Large intestine (tissue), 3 donors: ENCODE measurements at regions not wholly inside any gene's neighbourhood (a gene's known extent, or its start where the extent isn't known, plus 50 kb on each side); places are given as distances from the start of the nearest gene placed in this dataset.

Source experiments
- DNase-seq, 2 donors: peaks; one replicate each; pipeline versions ENCODE4 v3.0.0 to v3.0.0-alpha.2; 2013
- H3K27ac ChIP-seq: one replicate; pipeline ENCODE4 v1.5.1; 2013; ENCODE audit warnings: low read length
- H3K27me3 ChIP-seq: 2 replicates; pipeline ENCODE4 v1.6.1; 2013; ENCODE audit warnings: low read length; ENCODE audit not compliant: control insufficient read depth, insufficient read depth
- H3K36me3 ChIP-seq: 2 replicates; pipeline ENCODE4 v1.6.1; 2013; ENCODE audit warnings: low read length; ENCODE audit not compliant: control insufficient read depth, insufficient read depth
- H3K4me1 ChIP-seq: one replicate; pipeline ENCODE4 v1.6.1; 2013; ENCODE audit warnings: low read length; ENCODE audit not compliant: control insufficient read depth, insufficient read depth
- H3K4me3 ChIP-seq: one replicate; pipeline ENCODE4 v1.5.1; 2013; ENCODE audit warnings: low read length
- H3K9me3 ChIP-seq: one replicate; pipeline ENCODE4 v1.6.1; 2013; ENCODE audit warnings: mild to moderate bottlenecking, low read depth, low read length, moderate library complexity; ENCODE audit not compliant: control insufficient read depth
- WGBS: methylation state at CpG from one replicate; pipeline ENCODE4 v1.1.5; 2013; ENCODE audit warnings: low lambda C conversion rate; ENCODE audit not compliant: insufficient coverage; 5-methylcytosine and 5-hydroxymethylcytosine counted together

DNA sequence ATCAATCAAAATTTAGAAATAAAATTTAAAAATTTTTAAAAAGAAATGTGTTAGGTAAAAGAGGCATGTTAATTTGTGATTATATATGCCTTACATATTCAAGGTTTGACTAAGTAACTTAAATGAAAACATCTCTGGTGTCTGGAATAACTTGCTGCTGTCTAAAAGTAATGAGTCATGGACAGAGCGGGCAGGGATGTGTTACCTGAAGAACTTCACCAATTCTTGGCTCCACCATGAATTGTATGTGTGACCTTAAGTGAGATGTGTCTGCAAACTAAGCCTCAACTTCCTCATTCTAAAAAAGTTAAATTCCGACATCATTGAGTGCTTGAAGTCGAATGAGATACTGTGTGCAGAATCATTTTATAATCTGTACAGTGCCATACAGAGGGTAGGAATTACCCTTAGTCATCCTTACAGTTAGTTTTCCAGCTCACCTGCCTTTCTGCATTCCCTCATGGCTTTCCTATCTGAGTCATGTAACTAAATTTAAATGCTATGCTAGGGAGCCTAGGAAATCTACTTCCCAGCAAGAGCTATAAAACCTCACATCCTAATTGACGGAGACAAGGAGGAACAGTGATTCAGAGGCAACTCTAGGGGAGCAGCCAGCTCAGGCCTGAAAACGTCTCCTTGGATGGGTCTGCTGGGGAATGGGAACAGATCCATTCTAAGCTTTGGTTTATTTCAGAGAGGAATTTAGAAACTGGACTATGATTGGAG is 100.7 kb upstream of the TSPAN2 start:
- WGBS: no CpG with 5 or more reads among the region's 5 CpGs
- no peaks in the 10 kb centered on the region for H3K9me3 ChIP-seq
- H3K27me3 ChIP-seq: no peaks in the 10 kb centered on the region
- H3K27ac ChIP-seq: no peak overlapping the region
- no peak for DNase-seq
- H3K36me3 ChIP-seq: no peaks in the 10 kb centered on the region
- H3K4me3 ChIP-seq: no peak overlapping the region
- peaks cover 4% of the 10 kb centered on the region for H3K4me1 ChIP-seq

DNA sequence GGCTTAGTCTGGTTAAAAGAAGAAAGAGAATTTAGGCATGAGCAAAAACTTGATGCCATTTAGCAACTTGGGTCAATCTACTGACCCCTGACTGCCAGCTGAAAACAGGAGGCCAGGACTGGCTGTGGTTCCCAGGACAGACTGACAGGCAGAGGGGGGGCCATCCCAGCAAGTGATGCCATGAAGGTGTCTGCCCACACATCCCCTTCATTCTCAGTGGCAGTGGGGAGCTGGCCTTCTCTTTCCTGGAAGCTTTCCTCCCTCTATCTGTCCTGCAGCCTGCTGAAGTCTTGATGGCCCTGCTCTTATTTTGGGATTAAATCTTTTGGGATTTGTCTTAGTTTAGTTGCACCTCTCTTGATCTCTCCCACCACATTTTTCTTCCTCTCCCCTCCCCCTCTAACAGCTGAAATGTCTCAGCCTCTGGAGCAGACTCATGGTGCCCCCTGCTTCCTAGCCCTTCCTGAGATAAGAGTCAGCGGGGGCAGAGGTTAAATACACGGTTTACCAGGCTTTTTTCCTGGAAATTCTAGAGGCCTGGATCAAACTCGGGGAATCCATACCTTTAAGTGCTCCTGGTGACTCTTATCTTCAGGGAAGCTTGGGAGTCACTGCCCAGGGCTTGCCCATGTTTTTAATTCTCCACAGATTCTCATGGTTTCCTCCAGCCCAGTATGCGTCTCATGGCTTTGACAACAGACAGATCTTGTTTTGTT is 99.5 kb upstream of the TSPAN2 start:
- H3K9me3 ChIP-seq: no peaks in the 10 kb centered on the region
- WGBS: 57% methylated on average over 1 of the region's 4 CpGs
- no peaks in the 10 kb centered on the region for H3K27me3 ChIP-seq
- H3K4me1 ChIP-seq: peaks cover 4% of the 10 kb centered on the region
- H3K27ac ChIP-seq: no peak overlapping the region
- DNase-seq: no peak
- H3K36me3 ChIP-seq: no peaks in the 10 kb centered on the region
- H3K4me3 ChIP-seq: no peak overlapping the region

DNA sequence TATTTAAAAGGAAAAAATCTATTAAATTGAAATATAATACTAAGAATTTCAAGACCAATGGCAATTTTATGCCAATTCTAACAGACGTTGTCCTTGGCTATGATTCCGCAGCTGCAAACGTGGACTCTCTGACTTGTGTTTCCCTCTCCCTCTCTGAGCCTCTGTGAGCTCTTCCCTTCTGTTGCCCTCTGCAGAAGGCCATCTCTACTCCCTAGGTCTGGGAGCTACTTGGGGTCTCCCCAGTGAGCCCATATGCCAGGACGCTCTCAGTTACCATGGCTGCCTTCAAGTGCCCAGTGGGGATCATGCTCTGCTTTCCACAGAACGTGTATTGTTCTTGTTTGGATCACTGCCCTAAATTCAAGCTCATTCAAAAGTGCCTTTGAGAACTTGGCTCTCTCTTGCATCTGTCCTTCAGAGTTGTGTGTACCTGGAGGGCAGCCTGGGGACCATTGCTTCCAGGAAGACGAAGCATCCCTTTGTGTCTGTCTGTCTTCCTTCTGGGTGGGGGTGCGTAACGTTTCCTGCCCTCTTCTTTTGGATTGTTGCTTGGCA is 97.5 kb upstream of the TSPAN2 start:
- no peaks in the 10 kb centered on the region for H3K9me3 ChIP-seq
- no peak for DNase-seq
- H3K4me1 ChIP-seq: peaks cover 4% of the 10 kb centered on the region
- no peaks in the 10 kb centered on the region for H3K36me3 ChIP-seq
- no peak overlapping the region for H3K27ac ChIP-seq
- WGBS: no CpG with 5 or more reads among the region's 8 CpGs
- no peak overlapping the region for H3K4me3 ChIP-seq
- no peaks in the 10 kb centered on the region for H3K27me3 ChIP-seq

DNA sequence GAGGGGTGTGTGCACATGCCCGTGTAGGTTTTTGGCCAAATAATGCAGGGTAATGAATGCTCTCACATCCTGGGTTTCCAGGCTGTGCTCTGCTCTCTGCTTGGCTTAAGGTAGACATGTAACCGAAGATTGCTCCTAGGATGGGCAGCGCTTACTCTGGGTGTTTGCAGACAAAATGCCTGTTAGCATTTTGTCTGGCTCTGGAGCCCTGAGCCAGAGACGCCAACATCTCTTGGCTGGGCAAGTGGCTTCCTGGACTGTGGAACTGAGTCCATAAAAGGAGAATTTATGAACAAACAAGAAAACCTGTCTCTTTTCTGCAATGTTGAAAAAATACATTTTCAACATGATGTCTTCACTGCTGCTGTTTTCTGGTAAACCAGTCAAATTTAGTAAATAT is 96.0 kb upstream of the TSPAN2 start:
- DNase-seq: no peak
- Histone ChIP-seq H3K4me3 (no peak overlapping the region), H3K4me1 (peaks cover 4% of the 10 kb centered on the region), H3K9me3 (no peaks in the 10 kb centered on the region), H3K36me3 (no peaks in the 10 kb centered on the region), H3K27ac (no peak overlapping the region), H3K27me3 (no peaks in the 10 kb centered on the region)
- WGBS: no CpG with 5 or more reads among the region's 4 CpGs

DNA sequence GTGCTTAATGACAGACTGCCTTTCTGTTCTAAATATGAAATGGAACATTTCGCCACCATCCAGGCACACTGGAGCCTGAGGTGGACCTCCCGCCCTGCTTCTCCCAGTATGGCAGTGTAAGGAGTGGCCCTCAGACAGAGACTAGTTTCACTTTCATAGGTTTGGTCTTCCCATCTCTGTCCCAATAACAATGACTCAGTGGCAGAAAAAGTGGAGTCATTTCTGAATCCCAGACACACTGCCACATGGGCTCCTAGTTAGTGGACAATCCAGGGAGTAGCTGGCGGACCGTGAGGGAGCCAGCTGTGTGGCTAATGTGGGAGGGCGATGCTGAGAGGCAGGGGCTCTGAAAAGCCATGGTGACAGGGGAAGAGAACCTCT is 95.6 kb upstream of the TSPAN2 start:
- Histone ChIP-seq H3K27ac (no peak overlapping the region), H3K27me3 (no peaks in the 10 kb centered on the region), H3K4me1 (peaks cover 4% of the 10 kb centered on the region), H3K36me3 (no peaks in the 10 kb centered on the region), H3K4me3 (no peak overlapping the region), H3K9me3 (no peaks in the 10 kb centered on the region)
- DNase-seq: peak in 1 of 2 donors; percentile 20
- no CpG with 5 or more reads among the region's 5 CpGs for WGBS

DNA sequence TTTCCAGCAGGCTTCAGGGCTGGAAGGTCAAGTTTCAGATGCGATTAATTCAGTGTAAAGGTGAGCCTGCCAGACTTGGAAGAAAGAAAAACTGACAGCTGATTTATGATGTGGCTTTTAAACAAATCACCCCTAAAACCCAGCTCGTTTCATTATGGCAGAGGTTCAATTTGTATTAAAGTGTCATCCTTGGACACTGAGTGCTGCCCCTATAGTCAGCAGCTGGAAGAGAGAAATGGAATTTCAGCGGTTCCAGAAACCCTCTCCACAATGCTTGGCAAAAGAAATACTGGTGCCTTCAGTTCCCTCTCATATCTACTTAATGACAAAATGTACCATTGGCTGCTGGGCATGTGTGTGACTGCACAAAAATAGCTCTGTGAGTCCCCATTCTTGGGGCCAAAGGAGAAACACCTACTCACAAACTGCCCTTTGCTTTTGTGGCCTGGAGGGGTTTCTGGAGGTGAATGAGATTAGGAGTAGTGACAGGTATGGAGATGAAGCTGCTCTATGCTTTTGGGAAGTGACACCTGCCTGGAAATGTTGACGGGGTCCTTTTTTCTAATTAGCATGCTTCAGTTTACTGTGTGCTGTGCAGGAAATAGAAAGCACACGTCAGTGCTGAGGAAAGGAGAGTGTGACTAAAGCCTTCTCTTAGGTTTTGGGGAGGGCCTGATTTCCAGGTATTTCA is 95.1 kb upstream of the TSPAN2 start:
- Histone ChIP-seq H3K4me1 (peaks cover 4% of the 10 kb centered on the region), H3K9me3 (no peaks in the 10 kb centered on the region), H3K27ac (no peak overlapping the region), H3K36me3 (no peaks in the 10 kb centered on the region), H3K27me3 (no peaks in the 10 kb centered on the region), H3K4me3 (no peak overlapping the region)
- no CpG with 5 or more reads among the region's 5 CpGs for WGBS
- no peak for DNase-seq

DNA sequence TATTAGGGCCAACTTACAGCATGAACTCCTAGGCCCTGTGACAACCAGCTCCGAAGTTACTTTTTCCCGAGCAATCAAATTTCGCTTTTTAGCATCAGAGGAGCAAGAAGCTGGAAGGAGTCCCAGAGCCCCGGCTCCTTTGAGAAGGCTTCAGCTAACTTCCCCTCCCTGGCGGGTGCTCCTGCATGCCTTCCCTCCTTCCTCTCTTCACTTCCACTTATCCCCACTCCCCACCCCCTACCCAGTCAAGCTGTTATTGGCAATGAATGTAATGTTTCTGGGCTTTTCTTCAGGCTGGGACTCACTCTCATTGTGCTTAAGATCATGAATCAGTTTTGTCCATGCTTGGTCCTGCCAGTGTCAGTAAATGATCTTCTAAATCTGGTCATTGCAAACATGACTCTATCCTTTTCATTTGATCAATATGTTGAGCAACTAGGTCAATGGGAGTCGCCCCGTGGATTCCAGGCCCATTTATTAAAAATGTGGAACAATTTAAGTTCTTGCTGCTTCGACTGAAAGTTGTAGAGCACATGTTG is 94.5 kb upstream of the TSPAN2 start:
- Histone ChIP-seq H3K4me3 (no peak overlapping the region), H3K36me3 (no peaks in the 10 kb centered on the region), H3K27me3 (no peaks in the 10 kb centered on the region), H3K9me3 (no peaks in the 10 kb centered on the region), H3K4me1 (no peaks in the 10 kb centered on the region), H3K27ac (no peak overlapping the region)
- no peak for DNase-seq
- WGBS: no CpG with 5 or more reads among the region's 8 CpGs

DNA sequence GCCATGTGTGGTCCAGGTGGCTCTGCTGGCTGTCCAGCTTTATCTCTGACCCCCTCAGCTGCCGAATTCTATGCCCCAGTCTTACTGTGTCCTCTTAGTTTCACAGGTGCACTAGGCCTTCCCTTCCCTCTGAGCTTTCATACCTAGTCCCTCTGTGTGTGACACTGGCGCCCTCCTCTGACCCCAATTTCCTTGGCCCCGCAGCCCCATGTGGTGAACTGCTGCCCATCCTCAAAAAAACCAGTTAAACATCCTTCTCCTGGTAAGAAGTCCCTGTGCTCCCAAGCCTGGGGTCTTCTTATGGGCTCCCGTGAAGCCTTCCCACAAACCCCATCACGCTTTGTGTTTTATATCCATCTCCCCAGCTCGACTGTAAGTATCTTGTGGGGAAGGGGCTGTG is 93.9 kb upstream of the TSPAN2 start:
- Histone ChIP-seq H3K27ac (no peak overlapping the region), H3K4me3 (no peak overlapping the region), H3K4me1 (no peaks in the 10 kb centered on the region), H3K9me3 (no peaks in the 10 kb centered on the region), H3K36me3 (no peaks in the 10 kb centered on the region), H3K27me3 (no peaks in the 10 kb centered on the region)
- no CpG with 5 or more reads among the region's 6 CpGs for WGBS
- DNase-seq: no peak

DNA sequence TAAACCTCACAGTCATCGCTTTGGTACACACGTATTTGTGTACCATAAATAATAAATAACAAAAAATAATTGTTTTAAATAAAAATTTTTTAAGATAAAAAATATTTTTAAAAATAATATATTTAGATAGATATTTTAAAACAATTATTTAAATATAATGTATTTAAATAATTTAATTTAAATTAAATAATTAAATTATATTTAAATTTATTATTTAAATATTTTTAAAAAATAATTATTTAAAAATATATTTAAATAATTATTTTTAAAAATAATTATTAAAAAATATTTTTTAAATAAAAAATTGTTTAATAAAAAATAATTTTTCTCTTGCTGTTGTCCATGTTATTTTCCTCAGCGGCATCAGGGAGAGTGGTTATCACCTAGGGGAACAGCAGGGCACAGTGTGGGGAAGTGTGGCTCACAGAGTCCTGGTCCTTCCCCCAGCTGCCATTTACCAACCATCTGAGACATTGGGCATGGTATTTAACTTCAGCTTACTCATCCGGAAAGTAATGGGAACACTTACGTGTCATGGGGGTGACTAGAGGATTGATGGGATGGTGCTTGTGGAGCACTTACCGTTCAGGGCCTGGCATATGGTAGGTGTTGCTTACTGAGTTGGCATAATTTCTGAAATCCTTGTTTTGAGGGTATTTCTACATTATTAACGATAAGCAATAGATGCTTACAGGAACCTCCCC is 92.9 kb upstream of the TSPAN2 start:
- H3K4me1 ChIP-seq: no peaks in the 10 kb centered on the region
- no peaks in the 10 kb centered on the region for H3K27me3 ChIP-seq
- no peaks in the 10 kb centered on the region for H3K36me3 ChIP-seq
- no peak for DNase-seq
- H3K27ac ChIP-seq: no peak overlapping the region
- no peaks in the 10 kb centered on the region for H3K9me3 ChIP-seq
- 94% methylated on average over 3 of the region's 7 CpGs for WGBS
- H3K4me3 ChIP-seq: no peak overlapping the region

DNA sequence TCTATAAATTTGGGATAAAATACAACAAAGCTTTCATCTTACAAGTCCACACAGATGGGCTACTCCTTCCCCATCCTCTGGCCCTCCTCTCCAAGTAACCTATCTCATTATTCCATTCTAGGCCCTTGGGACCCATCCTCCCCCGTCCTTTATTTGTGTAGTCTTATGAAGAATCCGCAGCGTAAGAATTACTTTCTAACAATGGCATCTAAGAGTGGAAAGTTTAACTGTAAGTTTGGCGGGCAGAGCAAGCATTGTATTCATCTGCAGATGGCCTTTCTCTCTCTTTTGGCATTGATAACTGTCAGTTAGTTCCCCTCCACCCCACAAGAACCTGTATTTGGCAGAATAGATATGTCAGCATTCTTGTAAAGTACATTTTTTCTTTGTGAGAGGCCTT is 91.9 kb upstream of the TSPAN2 start:
- Histone ChIP-seq H3K9me3 (no peaks in the 10 kb centered on the region), H3K36me3 (no peaks in the 10 kb centered on the region), H3K4me3 (no peak overlapping the region), H3K4me1 (no peaks in the 10 kb centered on the region), H3K27me3 (no peaks in the 10 kb centered on the region), H3K27ac (no peak overlapping the region)
- no peak for DNase-seq
- WGBS: no CpG with 5 or more reads among the region's 4 CpGs
